ENCODE measurements at regions not wholly inside any gene's neighbourhood (a gene's known extent, or its start where the extent isn't known, plus 50 kb on each side); places are given as distances from the start of the nearest gene placed in this dataset.

DNA sequence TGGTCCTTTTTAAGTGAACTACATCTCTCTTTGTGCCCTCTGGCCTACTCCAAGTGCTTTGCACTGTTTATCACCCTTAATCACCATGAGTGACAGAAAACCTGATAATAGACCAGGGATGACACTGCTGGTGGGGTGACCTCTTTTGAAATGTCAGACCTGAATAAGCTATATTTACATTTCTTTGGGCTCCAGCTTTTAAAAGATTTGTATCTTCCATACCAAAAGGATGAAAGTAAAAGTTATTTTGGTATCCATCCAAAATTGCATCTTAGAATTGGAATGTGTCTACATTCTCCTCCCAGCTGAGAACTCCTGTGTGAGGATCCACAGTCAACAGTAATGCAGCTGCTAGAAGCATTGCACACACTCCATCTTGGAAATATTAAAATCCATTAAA lies 370.0 kb downstream of the CDH11 start:
- Histone ChIP-seq H3K9me3 (no peaks in the 10 kb centered on the region), H3K4me3 (ENCODE audit: low read depth, low read length) (no peak overlapping the region), H3K4me1 (no peaks in the 10 kb centered on the region), H3K27me3 (replicated peaks; ENCODE audit: control insufficient read depth, insufficient read depth, low read length) (no peaks in the 10 kb centered on the region), H3K36me3 (ENCODE audit: control insufficient read depth, insufficient read depth, low read length) (no peaks in the 10 kb centered on the region)
- POLR2A ChIA-PET: no interaction called here
- no peak overlapping the region for H3K4me3 Mint-ChIP-seq (ENCODE audit: unreplicated experiment)
- H3K4me1 Mint-ChIP-seq (ENCODE audit: low read depth, unreplicated experiment): no peaks in the 10 kb centered on the region
- intact Hi-C loops (cut with micrococcal nuclease; ENCODE audit: unreplicated experiment): loop anchor here (10.0 kb wide), 1 partner anchor 57 kb away; no protein-coding TSS in a partner anchor
- no peak for DNase-seq
- no peaks in the 10 kb centered on the region for H3K36me3 Mint-ChIP-seq (ENCODE audit: insufficient read depth, unreplicated experiment)
- CTCF ChIA-PET: no interaction called here
- TF ChIP-seq CTCF (IDR thresholded peaks at IDR 0.05; ENCODE audit: insufficient read depth in 1 of 2, low read depth in 1 of 2, low read length in 1 of 2, severe bottlenecking in 1 of 2, unreplicated experiment in 1 of 2): no peak
- BruUV-seq (replicated peaks): no TSS peak
- H3K27ac Mint-ChIP-seq (ENCODE audit: unreplicated experiment): no peak overlapping the region
- no peaks in the 10 kb centered on the region for H3K9me3 Mint-ChIP-seq (ENCODE audit: unreplicated experiment)
- H3K27me3 Mint-ChIP-seq (ENCODE audit: insufficient read depth, unreplicated experiment): peaks cover 8% of the 10 kb centered on the region

- Mint-ChIP-seq H3K9me3 (ENCODE audit: unreplicated experiment) (no peaks in the 10 kb centered on the region), H3K27ac (ENCODE audit: unreplicated experiment) (no peak overlapping the region), H3K36me3 (ENCODE audit: insufficient read depth, unreplicated experiment) (no peaks in the 10 kb centered on the region), H3K27me3 (ENCODE audit: insufficient read depth, unreplicated experiment) (peaks cover 3% of the 10 kb centered on the region), H3K4me1 (ENCODE audit: low read depth, unreplicated experiment) (no peaks in the 10 kb centered on the region), H3K4me3 (ENCODE audit: unreplicated experiment) (no peak overlapping the region)
- no peaks in the 10 kb centered on the region for H3K36me3 ChIP-seq (ENCODE audit: control insufficient read depth, insufficient read depth, low read length)
- H3K4me1 ChIP-seq: no peaks in the 10 kb centered on the region
- BruUV-seq (replicated peaks): no TSS peak
- ChIA-PET POLR2A (no interaction called here), CTCF (no interaction called here)
- H3K9me3 ChIP-seq: no peaks in the 10 kb centered on the region
- no peak for DNase-seq
- no peaks in the 10 kb centered on the region for H3K27me3 ChIP-seq (replicated peaks; ENCODE audit: control insufficient read depth, insufficient read depth, low read length)
- intact Hi-C loops (cut with micrococcal nuclease; ENCODE audit: unreplicated experiment): no loop called here
- H3K4me3 ChIP-seq (ENCODE audit: low read depth, low read length): no peak overlapping the region
- TF ChIP-seq CTCF (IDR thresholded peaks at IDR 0.05; ENCODE audit: insufficient read depth in 1 of 2, low read depth in 1 of 2, low read length in 1 of 2, severe bottlenecking in 1 of 2, unreplicated experiment in 1 of 2): no peak
Measured at GRCh38 chr16:64749346-64749745, 372.5 kb downstream of the CDH11 start.

DNA sequence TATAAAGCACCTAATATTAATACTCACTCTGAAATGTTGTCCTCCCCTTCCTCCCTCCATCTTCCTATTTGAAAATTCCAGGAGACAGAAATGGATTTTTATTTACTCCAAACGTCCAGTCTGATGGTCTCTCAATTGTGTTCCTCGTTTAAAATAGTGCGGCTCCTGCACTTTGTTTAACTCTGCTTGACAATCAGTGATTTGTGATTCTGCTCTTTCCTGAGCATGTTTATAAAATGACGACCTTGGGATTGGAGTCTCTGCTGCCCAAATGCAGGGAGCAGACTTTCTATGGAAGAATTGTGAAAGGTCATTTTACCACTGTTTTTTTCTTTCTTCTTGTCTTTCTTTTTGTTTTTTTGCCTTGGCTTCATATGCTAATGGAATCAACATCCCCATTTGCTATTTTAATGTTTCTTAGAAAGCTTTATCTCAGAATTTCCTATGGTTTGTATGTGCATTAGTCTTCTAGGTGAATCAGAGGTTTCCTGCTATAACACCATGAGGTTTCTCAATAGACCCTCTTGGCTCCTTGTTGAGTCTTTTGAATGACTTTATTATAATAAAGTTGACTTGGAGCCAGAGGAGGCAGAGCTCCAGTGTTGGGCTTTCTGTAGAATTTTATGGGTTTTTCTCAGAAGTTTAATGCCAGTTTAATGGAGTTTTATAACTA lies 376.5 kb downstream of the CDH11 start:
- H3K36me3 Mint-ChIP-seq (ENCODE audit: insufficient read depth, unreplicated experiment): no peaks in the 10 kb centered on the region
- no TSS peak for BruUV-seq (replicated peaks)
- intact Hi-C loops (cut with micrococcal nuclease; ENCODE audit: unreplicated experiment): no loop called here
- ChIA-PET CTCF (interaction anchor here (0.5 kb wide), 1 partner anchor 97 kb away, joined by 3 read pairs; no protein-coding TSS in a partner anchor), POLR2A (no interaction called here)
- no peaks in the 10 kb centered on the region for H3K36me3 ChIP-seq (ENCODE audit: control insufficient read depth, insufficient read depth, low read length)
- no peaks in the 10 kb centered on the region for H3K4me1 ChIP-seq
- no peak overlapping the region for H3K4me3 ChIP-seq (ENCODE audit: low read depth, low read length)
- no peak for TF ChIP-seq CTCF (IDR thresholded peaks at IDR 0.05; ENCODE audit: insufficient read depth in 1 of 2, low read depth in 1 of 2, low read length in 1 of 2, severe bottlenecking in 1 of 2, unreplicated experiment in 1 of 2)
- no peak overlapping the region for H3K27ac Mint-ChIP-seq (ENCODE audit: unreplicated experiment)
- H3K27me3 ChIP-seq (replicated peaks; ENCODE audit: control insufficient read depth, insufficient read depth, low read length): no peaks in the 10 kb centered on the region
- peaks cover 3% of the 10 kb centered on the region for H3K27me3 Mint-ChIP-seq (ENCODE audit: insufficient read depth, unreplicated experiment)
- no peaks in the 10 kb centered on the region for H3K9me3 ChIP-seq
- DNase-seq: no peak
- H3K4me1 Mint-ChIP-seq (ENCODE audit: low read depth, unreplicated experiment): no peaks in the 10 kb centered on the region
- no peaks in the 10 kb centered on the region for H3K9me3 Mint-ChIP-seq (ENCODE audit: unreplicated experiment)
- no peak overlapping the region for H3K4me3 Mint-ChIP-seq (ENCODE audit: unreplicated experiment)
